Choroid plexus epithelial cell (primary cell): ENCODE measurements at regions not wholly inside any gene's neighbourhood (a gene's known extent, or its start where the extent isn't known, plus 50 kb on each side); places are given as distances from the start of the nearest gene placed in this dataset.
"Not testable (repeated sequence)": the region's sequence is repeated elsewhere in the genome, so short reads cannot be mapped to it uniquely, and the experiment has no call there.

Experiments used
- DNase-seq: peaks from one replicate; pipeline ENCODE4 v3.0.0-alpha.2; 2010; ENCODE audit warnings: low read depth
- H3K4me3 ChIP-seq: 2 replicates; pipeline ENCODE4 v1.5.1; 2011; ENCODE audit warnings: low read depth, mild to moderate bottlenecking, control low read depth, low read length, moderate library complexity
- TF ChIP-seq, protein P1 (sequence below): conservative IDR thresholded peaks from 2 replicates; pipeline ENCODE4 v1.5.1; 2011; ENCODE audit warnings: low read depth, mild to moderate bottlenecking, control low read depth, inconsistent platforms, low read length, moderate library complexity

DNA sequence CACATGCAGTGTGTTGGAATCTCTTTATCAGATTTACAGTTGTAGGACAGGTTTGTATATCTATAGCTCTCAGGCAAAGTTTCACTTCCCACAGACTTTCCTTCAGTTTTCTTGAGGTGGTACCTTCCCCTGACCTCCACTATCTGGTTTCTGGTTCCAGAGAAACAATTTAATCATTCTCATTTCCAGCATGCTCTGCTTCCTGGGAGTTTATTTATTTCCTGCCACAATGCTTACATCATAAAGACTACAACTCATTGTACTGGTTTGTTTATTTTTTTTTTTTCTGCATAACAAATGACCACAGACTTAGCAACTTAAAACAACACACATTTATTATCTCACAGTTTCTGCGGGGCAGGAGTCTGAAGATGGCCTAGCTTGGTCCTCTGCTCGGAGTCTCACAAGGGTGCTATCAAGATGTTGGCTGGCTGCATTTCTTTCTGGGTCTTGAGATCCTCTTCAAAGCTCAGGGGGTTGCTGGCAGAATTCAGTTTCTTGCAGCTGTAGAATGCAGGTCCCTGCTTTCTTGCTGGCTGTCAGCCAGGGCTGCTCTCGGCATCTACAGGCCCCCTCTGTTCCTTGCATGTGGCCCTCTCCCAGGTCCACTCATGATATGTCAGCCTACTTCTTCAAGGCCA is 247.7 kb downstream of the ENC1 start:
- DNase-seq, result peak; percentile 43
- TF ChIP-seq, protein P1, sequence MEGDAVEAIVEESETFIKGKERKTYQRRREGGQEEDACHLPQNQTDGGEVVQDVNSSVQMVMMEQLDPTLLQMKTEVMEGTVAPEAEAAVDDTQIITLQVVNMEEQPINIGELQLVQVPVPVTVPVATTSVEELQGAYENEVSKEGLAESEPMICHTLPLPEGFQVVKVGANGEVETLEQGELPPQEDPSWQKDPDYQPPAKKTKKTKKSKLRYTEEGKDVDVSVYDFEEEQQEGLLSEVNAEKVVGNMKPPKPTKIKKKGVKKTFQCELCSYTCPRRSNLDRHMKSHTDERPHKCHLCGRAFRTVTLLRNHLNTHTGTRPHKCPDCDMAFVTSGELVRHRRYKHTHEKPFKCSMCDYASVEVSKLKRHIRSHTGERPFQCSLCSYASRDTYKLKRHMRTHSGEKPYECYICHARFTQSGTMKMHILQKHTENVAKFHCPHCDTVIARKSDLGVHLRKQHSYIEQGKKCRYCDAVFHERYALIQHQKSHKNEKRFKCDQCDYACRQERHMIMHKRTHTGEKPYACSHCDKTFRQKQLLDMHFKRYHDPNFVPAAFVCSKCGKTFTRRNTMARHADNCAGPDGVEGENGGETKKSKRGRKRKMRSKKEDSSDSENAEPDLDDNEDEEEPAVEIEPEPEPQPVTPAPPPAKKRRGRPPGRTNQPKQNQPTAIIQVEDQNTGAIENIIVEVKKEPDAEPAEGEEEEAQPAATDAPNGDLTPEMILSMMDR, result no peak

DNA sequence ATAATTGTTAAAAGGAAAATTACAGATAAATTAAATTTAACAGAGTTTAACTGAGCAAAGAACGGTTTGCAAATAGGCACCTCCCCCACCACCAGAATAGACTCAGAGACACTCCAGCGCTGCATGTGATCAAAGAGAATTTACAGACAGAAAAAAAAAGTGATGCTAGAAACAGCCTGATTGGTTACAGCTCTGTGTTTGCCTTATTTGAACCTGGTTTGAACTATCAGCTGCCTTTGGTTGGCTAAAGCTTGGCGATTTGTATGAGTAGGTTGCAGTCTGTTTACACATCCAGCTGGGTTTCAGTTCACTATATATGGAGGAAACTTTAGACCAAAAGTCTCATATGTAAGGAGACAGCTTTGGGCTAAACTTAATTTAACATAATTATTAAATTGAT is 249.1 kb downstream of the ENC1 start:
- TF ChIP-seq, protein P1, result no peak
- no peak overlapping the region for H3K4me3 ChIP-seq
- no peak for DNase-seq

More for the DNA sequence above, 247.7 kb downstream of the ENC1 start:
- H3K4me3 ChIP-seq, result no peak overlapping the region

DNA sequence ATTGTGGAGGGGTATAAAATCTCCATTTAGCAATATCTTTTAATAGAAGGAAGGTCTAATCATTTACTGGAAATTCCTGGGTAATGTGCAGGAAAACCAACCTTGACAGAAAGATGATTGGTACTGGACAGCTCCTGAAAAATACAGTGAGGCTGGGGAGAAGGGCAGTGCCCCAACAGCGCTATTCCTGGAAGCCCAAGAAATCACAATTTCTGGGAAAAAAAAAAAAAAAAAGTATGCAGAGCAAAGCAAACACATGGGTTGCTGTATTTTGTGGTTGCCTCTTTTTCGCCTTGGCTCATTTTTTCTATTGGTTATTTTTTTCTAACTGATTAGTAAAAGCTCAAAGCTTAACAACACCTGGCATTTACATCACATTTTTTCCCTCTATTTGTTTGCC is 249.7 kb downstream of the ENC1 start:
- no peak for DNase-seq
- TF ChIP-seq, protein P1, result no peak
- H3K4me3 ChIP-seq, result no peak overlapping the region

DNA sequence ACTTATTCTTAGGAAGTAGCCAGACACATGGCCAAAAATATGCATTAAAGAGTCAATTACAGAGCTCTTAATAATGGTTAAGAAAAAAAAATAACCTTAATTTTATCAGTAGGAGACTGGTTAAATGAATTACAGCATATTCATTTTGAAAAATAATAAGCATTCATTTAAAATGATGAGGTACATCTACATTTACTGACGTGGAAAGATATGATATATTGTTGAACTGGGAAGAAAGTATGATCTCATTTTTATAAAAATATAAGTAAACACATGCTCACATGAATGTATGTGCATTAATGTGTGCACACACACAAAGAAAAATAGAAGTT is 250.3 kb downstream of the ENC1 start:
- no peak overlapping the region for H3K4me3 ChIP-seq
- no peak for DNase-seq
- TF ChIP-seq, protein P1, result no peak

DNA sequence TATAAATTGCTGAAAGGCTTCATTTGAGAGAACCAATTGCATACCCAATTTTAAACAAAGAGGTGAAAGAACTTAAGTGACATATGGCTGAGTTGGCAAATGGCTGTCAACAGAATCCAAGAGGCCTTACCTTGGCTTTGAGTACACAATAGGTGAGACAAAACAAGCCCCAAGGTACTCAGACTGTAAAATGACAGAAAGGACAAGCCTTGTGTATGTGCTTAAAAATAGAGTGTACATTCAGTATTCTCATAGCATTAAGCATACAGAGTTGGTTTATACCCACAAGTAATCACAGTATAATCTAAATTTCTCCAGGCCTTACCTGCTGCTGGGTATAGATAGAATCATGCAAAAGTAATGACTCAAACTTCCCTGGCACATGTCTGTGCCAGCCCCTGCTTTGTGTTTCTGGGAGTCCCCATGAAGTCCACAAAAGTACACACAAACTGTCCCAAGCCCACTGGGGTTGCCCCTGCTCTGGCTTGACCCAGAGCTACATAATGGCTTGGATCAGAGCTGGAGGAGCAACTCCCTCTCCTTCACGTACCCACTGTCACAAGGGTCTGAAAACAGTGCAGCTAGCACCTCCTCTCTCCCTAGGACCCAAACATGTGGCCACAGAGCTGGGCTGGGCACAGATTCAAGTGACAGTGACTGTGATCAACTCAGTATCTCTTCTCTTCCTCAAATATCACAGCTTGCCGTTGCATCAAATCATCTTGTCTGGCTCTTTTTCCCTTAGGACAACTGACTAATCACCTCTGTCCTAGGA is 250.8 kb downstream of the ENC1 start:
- DNase-seq, result no peak
- TF ChIP-seq, protein P1, result no peak
- no peak overlapping the region for H3K4me3 ChIP-seq

DNA sequence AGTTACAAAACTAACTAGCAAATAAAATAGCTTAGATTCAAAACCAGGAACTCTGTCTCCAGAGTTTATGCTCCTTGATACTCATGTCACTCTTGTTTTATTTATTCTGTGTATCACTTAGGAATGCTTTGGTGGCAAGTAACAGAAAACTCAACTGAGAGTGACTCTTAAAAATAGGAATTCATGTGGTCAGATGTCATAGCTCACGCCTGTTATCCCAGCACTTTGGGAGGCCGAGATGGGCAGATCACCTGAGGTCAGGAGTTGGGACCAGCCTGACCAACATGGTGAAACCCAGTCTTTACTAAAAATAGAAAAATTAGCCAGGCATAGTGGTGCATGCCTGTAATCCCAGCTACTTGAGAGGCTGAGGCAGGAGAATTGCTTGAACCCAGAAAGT is 252.1 kb downstream of the ENC1 start:
- not testable (repeated sequence) for H3K4me3 ChIP-seq, DNase-seq

DNA sequence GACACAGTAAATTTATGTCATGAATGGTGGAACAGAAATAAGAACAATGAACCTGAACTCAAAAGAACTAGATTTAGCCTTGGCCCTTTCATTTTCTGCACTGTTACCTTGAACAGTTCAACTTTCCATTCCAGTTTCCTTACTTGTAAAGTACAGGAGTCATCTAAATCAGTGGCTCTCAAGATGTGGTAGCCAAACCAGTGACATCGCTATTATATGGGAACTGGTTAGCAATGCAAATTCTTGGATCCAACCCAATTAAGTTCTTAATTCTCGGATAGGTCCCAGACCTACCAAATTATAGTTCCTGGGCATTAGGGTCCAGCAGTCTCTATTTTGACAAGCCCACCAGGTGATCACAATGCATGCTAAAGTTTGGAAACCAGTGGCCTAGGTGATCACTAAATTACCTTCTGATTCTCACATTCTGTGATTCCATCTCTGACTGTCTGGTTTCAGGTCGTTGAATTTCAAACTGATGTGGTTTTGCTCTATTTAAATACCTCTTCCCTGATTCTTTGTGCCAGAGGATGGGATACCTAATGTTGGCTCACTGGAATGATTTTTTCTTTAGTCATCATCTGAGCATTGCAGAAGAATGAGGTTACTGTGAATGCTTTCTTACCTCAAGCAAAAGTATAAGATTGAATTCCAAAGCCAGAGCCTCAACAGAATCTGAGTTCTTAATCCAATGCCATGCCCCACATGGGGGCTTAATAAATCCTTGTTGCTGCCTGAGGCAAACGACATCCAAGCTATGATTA is 253.8 kb downstream of the ENC1 start:
- TF ChIP-seq, protein P1, result no peak
- no peak overlapping the region for H3K4me3 ChIP-seq
- peak; percentile 52 for DNase-seq
